HL-60 (cell line): ENCODE measurements at regions not wholly inside any gene's neighbourhood (a gene's known extent, or its start where the extent isn't known, plus 50 kb on each side); places are given as distances from the start of the nearest gene placed in this dataset.

Source experiments
- TF ChIP-seq, protein P1 (sequence below): IDR thresholded peaks from one replicate; pipeline ENCODE4 v1.5.1; 2011; ENCODE audit warnings: low read length, control low read depth, inconsistent platforms; ENCODE audit not compliant: insufficient read depth
- TF ChIP-seq, protein P2 (sequence below): IDR thresholded peaks from 2 replicates; pipeline ENCODE4 v1.6.1; 2012; ENCODE audit warnings: low read depth; ENCODE audit not compliant: insufficient replicate concordance

DNA sequence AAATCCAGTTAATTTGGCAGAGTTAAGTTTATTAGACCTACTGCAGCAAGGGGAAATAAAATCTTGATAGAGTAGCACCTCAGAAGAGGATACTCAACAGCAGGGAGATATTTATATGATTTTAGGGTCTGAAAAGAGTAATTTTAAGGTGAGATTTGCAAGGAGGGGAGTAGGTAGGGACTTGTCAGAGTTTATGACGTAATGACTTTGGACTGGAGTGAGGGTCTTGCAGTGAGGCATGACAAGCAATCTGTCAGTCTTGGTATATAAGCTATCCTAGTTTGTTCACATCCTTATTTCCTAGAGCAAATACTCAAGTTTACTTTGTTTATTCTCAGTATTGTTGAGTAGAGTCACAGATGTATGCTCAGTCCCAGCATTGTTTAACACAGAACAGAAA lies 722.6 kb downstream of the TLE4 start:
- TF ChIP-seq, protein P1, sequence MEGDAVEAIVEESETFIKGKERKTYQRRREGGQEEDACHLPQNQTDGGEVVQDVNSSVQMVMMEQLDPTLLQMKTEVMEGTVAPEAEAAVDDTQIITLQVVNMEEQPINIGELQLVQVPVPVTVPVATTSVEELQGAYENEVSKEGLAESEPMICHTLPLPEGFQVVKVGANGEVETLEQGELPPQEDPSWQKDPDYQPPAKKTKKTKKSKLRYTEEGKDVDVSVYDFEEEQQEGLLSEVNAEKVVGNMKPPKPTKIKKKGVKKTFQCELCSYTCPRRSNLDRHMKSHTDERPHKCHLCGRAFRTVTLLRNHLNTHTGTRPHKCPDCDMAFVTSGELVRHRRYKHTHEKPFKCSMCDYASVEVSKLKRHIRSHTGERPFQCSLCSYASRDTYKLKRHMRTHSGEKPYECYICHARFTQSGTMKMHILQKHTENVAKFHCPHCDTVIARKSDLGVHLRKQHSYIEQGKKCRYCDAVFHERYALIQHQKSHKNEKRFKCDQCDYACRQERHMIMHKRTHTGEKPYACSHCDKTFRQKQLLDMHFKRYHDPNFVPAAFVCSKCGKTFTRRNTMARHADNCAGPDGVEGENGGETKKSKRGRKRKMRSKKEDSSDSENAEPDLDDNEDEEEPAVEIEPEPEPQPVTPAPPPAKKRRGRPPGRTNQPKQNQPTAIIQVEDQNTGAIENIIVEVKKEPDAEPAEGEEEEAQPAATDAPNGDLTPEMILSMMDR, result no peak
- TF ChIP-seq, protein P2, sequence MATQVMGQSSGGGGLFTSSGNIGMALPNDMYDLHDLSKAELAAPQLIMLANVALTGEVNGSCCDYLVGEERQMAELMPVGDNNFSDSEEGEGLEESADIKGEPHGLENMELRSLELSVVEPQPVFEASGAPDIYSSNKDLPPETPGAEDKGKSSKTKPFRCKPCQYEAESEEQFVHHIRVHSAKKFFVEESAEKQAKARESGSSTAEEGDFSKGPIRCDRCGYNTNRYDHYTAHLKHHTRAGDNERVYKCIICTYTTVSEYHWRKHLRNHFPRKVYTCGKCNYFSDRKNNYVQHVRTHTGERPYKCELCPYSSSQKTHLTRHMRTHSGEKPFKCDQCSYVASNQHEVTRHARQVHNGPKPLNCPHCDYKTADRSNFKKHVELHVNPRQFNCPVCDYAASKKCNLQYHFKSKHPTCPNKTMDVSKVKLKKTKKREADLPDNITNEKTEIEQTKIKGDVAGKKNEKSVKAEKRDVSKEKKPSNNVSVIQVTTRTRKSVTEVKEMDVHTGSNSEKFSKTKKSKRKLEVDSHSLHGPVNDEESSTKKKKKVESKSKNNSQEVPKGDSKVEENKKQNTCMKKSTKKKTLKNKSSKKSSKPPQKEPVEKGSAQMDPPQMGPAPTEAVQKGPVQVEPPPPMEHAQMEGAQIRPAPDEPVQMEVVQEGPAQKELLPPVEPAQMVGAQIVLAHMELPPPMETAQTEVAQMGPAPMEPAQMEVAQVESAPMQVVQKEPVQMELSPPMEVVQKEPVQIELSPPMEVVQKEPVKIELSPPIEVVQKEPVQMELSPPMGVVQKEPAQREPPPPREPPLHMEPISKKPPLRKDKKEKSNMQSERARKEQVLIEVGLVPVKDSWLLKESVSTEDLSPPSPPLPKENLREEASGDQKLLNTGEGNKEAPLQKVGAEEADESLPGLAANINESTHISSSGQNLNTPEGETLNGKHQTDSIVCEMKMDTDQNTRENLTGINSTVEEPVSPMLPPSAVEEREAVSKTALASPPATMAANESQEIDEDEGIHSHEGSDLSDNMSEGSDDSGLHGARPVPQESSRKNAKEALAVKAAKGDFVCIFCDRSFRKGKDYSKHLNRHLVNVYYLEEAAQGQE, result no peak
